ENCODE measurements at regions not wholly inside any gene's neighbourhood (a gene's known extent, or its start where the extent isn't known, plus 50 kb on each side); places are given as distances from the start of the nearest gene placed in this dataset.

DNA sequence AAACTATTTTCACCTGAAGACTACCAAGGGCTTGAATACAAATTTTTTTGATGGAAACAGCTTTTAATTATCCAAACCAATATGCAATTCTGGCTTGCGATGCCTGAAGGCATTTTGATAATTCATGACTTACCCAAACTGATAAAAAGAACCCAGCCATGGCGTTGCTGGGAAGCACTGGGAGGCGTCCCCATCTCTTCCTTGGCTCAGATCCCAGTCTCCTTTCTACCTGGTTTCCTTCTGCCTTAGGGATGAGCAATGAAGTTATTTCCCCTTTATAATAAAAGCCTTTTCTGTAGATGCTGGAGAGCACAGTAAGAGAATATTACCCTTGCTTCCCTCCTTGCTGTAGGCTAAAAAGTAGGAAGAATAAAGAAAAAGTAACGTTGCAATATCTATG, 129.1 kb upstream of the ANK3 start:
- TF ChIP-seq, protein P1, sequence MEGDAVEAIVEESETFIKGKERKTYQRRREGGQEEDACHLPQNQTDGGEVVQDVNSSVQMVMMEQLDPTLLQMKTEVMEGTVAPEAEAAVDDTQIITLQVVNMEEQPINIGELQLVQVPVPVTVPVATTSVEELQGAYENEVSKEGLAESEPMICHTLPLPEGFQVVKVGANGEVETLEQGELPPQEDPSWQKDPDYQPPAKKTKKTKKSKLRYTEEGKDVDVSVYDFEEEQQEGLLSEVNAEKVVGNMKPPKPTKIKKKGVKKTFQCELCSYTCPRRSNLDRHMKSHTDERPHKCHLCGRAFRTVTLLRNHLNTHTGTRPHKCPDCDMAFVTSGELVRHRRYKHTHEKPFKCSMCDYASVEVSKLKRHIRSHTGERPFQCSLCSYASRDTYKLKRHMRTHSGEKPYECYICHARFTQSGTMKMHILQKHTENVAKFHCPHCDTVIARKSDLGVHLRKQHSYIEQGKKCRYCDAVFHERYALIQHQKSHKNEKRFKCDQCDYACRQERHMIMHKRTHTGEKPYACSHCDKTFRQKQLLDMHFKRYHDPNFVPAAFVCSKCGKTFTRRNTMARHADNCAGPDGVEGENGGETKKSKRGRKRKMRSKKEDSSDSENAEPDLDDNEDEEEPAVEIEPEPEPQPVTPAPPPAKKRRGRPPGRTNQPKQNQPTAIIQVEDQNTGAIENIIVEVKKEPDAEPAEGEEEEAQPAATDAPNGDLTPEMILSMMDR (IDR thresholded peaks at IDR 0.05; ENCODE audit: low read depth, low read length), result no peak
- no peak for TF ChIP-seq EZH2phosphoT487 (IDR thresholded peaks at IDR 0.05; ENCODE audit: low read depth)
